Neuron (in vitro differentiated cells): ENCODE measurements at regions not wholly inside any gene's neighbourhood (a gene's known extent, or its start where the extent isn't known, plus 50 kb on each side); places are given as distances from the start of the nearest gene placed in this dataset.

Experiments
- H2AFZ ChIP-seq: one replicate; pipeline ENCODE4 v1.6.1; 2013; ENCODE audit warnings: low read depth, mild to moderate bottlenecking, inconsistent platforms, low read length, moderate library complexity
- H3K27me3 ChIP-seq: one replicate; pipeline ENCODE4 v1.6.1; 2013; ENCODE audit warnings: low read length; ENCODE audit not compliant: insufficient read depth
- H3K36me3 ChIP-seq: one replicate; pipeline ENCODE4 v1.6.1; 2013; ENCODE audit warnings: low read length; ENCODE audit not compliant: insufficient read depth
- H3K4me1 ChIP-seq: one replicate; pipeline ENCODE4 v1.6.1; 2013; ENCODE audit warnings: low read length; ENCODE audit not compliant: insufficient read depth
- H3K4me3 ChIP-seq: 2 replicates; pipeline ENCODE4 v1.5.1; 2013; ENCODE audit warnings: mild to moderate bottlenecking, low read length, moderate library complexity
- H3K9me3 ChIP-seq: one replicate; pipeline ENCODE4 v1.6.1; 2013; ENCODE audit warnings: low read length

GRCh38 chr9:89877051-89878002 is 272.5 kb downstream of the GADD45G start:
- H3K36me3 ChIP-seq: no peaks in the 10 kb centered on the region
- no peak overlapping the region for H3K4me3 ChIP-seq
- peaks cover 3% of the 10 kb centered on the region for H3K27me3 ChIP-seq
- no peak overlapping the region for H2AFZ ChIP-seq
- H3K9me3 ChIP-seq: no peaks in the 10 kb centered on the region
- H3K4me1 ChIP-seq: no peaks in the 10 kb centered on the region

- no peak overlapping the region for H3K4me3 ChIP-seq
These were observed 273.2 kb downstream of the GADD45G start for GRCh38 chr9:89878003-89878411.

GRCh38 chr9:89878687-89879086 is 273.9 kb downstream of the GADD45G start:
- Histone ChIP-seq H3K27me3 (peaks cover 3% of the 10 kb centered on the region), H3K36me3 (no peaks in the 10 kb centered on the region), H3K9me3 (no peaks in the 10 kb centered on the region), H3K4me1 (no peaks in the 10 kb centered on the region), H2AFZ (no peak overlapping the region), H3K4me3 (no peak overlapping the region)

More at GRCh38 chr9:89878003-89878411, 273.2 kb downstream of the GADD45G start:
- Histone ChIP-seq H3K9me3 (no peaks in the 10 kb centered on the region), H3K4me1 (no peaks in the 10 kb centered on the region), H3K27me3 (peaks cover 3% of the 10 kb centered on the region), H3K36me3 (no peaks in the 10 kb centered on the region), H2AFZ (no peak overlapping the region)

- Histone ChIP-seq H3K4me1 (no peaks in the 10 kb centered on the region), H3K36me3 (no peaks in the 10 kb centered on the region), H3K9me3 (no peaks in the 10 kb centered on the region), H2AFZ (no peak overlapping the region), H3K27me3 (peaks cover 3% of the 10 kb centered on the region), H3K4me3 (no peak overlapping the region)
These were observed 274.5 kb downstream of the GADD45G start for GRCh38 chr9:89879276-89879675.

GRCh38 chr9:89879701-89880100 is 274.9 kb downstream of the GADD45G start:
- no peak overlapping the region for H2AFZ ChIP-seq
- no peak overlapping the region for H3K4me3 ChIP-seq
- peaks cover 3% of the 10 kb centered on the region for H3K27me3 ChIP-seq

GRCh38 chr9:89880161-89880560 is 275.3 kb downstream of the GADD45G start:
- H3K36me3 ChIP-seq: no peaks in the 10 kb centered on the region
- no peak overlapping the region for H3K4me3 ChIP-seq
- H3K9me3 ChIP-seq: no peaks in the 10 kb centered on the region
- no peaks in the 10 kb centered on the region for H3K4me1 ChIP-seq
- H3K27me3 ChIP-seq: peaks cover 3% of the 10 kb centered on the region
- H2AFZ ChIP-seq: no peak overlapping the region

More at GRCh38 chr9:89879701-89880100, 274.9 kb downstream of the GADD45G start:
- H3K9me3 ChIP-seq: no peaks in the 10 kb centered on the region
- no peaks in the 10 kb centered on the region for H3K4me1 ChIP-seq
- H3K36me3 ChIP-seq: no peaks in the 10 kb centered on the region

GRCh38 chr9:89880721-89881120 is 275.9 kb downstream of the GADD45G start:
- no peaks in the 10 kb centered on the region for H3K9me3 ChIP-seq
- no peak overlapping the region for H2AFZ ChIP-seq
- H3K4me1 ChIP-seq: no peaks in the 10 kb centered on the region
- no peak overlapping the region for H3K4me3 ChIP-seq
- H3K36me3 ChIP-seq: no peaks in the 10 kb centered on the region
- H3K27me3 ChIP-seq: peaks cover 3% of the 10 kb centered on the region

- H2AFZ ChIP-seq: no peak overlapping the region
- no peaks in the 10 kb centered on the region for H3K36me3 ChIP-seq
- peaks cover 3% of the 10 kb centered on the region for H3K27me3 ChIP-seq
- no peaks in the 10 kb centered on the region for H3K9me3 ChIP-seq
- no peaks in the 10 kb centered on the region for H3K4me1 ChIP-seq
- H3K4me3 ChIP-seq: no peak overlapping the region
These were observed 276.6 kb downstream of the GADD45G start for GRCh38 chr9:89881431-89881830.

- Histone ChIP-seq H3K4me1 (no peaks in the 10 kb centered on the region), H2AFZ (no peak overlapping the region), H3K4me3 (no peak overlapping the region)
These were observed 278.1 kb downstream of the GADD45G start for GRCh38 chr9:89882930-89883361.

GRCh38 chr9:89883401-89884341 is 278.9 kb downstream of the GADD45G start:
- Histone ChIP-seq H3K4me3 (no peak overlapping the region), H3K4me1 (no peaks in the 10 kb centered on the region), H2AFZ (no peak overlapping the region), H3K9me3 (no peaks in the 10 kb centered on the region), H3K27me3 (peaks cover 8% of the 10 kb centered on the region), H3K36me3 (no peaks in the 10 kb centered on the region)

More at GRCh38 chr9:89882930-89883361, 278.1 kb downstream of the GADD45G start:
- Histone ChIP-seq H3K36me3 (no peaks in the 10 kb centered on the region), H3K9me3 (no peaks in the 10 kb centered on the region), H3K27me3 (peaks cover 6% of the 10 kb centered on the region)

GRCh38 chr9:89884356-89885083 is 279.7 kb downstream of the GADD45G start:
- Histone ChIP-seq H3K27me3 (peaks cover 6% of the 10 kb centered on the region), H2AFZ (no peak overlapping the region), H3K4me1 (no peaks in the 10 kb centered on the region), H3K9me3 (no peaks in the 10 kb centered on the region), H3K4me3 (no peak overlapping the region), H3K36me3 (no peaks in the 10 kb centered on the region)

- no peaks in the 10 kb centered on the region for H3K36me3 ChIP-seq
- H3K27me3 ChIP-seq: peaks cover 6% of the 10 kb centered on the region
- no peaks in the 10 kb centered on the region for H3K4me1 ChIP-seq
- H2AFZ ChIP-seq: no peak overlapping the region
- no peak overlapping the region for H3K4me3 ChIP-seq
- no peaks in the 10 kb centered on the region for H3K9me3 ChIP-seq
These were observed 280.3 kb downstream of the GADD45G start for GRCh38 chr9:89885156-89885555.
